ENCODE measurements at regions not wholly inside any gene's neighbourhood (a gene's known extent, or its start where the extent isn't known, plus 50 kb on each side); places are given as distances from the start of the nearest gene placed in this dataset.

- Mint-ChIP-seq H3K9me3 (no peaks in the 10 kb centered on the region), H3K4me1 (peaks cover 12% of the 10 kb centered on the region), H3K4me3 (no peak overlapping the region), H3K27ac (no peak overlapping the region), H3K36me3 (ENCODE audit: low read depth) (no peaks in the 10 kb centered on the region), H3K27me3 (ENCODE audit: low read depth) (peaks cover 4% of the 10 kb centered on the region)
- TF ChIP-seq CTCF (IDR thresholded peaks at IDR 0.05; ENCODE audit: unreplicated experiment in 3 of 3): no peak
These were observed 294.7 kb upstream of the MAF start for GRCh38 chr16:79895053-79895916.

GRCh38 chr16:79893445-79893844 is 292.9 kb upstream of the MAF start:
- H3K36me3 Mint-ChIP-seq (ENCODE audit: low read depth): no peaks in the 10 kb centered on the region
- TF ChIP-seq CTCF (IDR thresholded peaks at IDR 0.05; ENCODE audit: unreplicated experiment in 3 of 3): no peak
- no peak overlapping the region for H3K27ac Mint-ChIP-seq
- H3K4me1 Mint-ChIP-seq: peaks cover 12% of the 10 kb centered on the region
- H3K9me3 Mint-ChIP-seq: no peaks in the 10 kb centered on the region
- H3K4me3 Mint-ChIP-seq: no peak overlapping the region
- H3K27me3 Mint-ChIP-seq (ENCODE audit: low read depth): peaks cover 4% of the 10 kb centered on the region

GRCh38 chr16:79892278-79892677 is 291.7 kb upstream of the MAF start:
- TF ChIP-seq CTCF (IDR thresholded peaks at IDR 0.05; ENCODE audit: unreplicated experiment in 3 of 3): no peak
- Mint-ChIP-seq H3K27ac (no peak overlapping the region), H3K9me3 (no peaks in the 10 kb centered on the region), H3K36me3 (ENCODE audit: low read depth) (no peaks in the 10 kb centered on the region), H3K27me3 (ENCODE audit: low read depth) (peaks cover 4% of the 10 kb centered on the region), H3K4me3 (no peak overlapping the region), H3K4me1 (peaks cover 5% of the 10 kb centered on the region)

- no peak overlapping the region for H3K27ac Mint-ChIP-seq
- H3K36me3 Mint-ChIP-seq (ENCODE audit: low read depth): no peaks in the 10 kb centered on the region
- peaks cover 4% of the 10 kb centered on the region for H3K27me3 Mint-ChIP-seq (ENCODE audit: low read depth)
- H3K4me1 Mint-ChIP-seq: no peaks in the 10 kb centered on the region
- H3K4me3 Mint-ChIP-seq: no peak overlapping the region
- TF ChIP-seq CTCF (IDR thresholded peaks at IDR 0.05; ENCODE audit: unreplicated experiment in 3 of 3): no peak
- no peaks in the 10 kb centered on the region for H3K9me3 Mint-ChIP-seq
These were observed 290.9 kb upstream of the MAF start for GRCh38 chr16:79891458-79891857.

GRCh38 chr16:79887541-79888540 is 287.3 kb upstream of the MAF start:
- H3K27me3 Mint-ChIP-seq (ENCODE audit: low read depth): peaks cover 7% of the 10 kb centered on the region
- peaks cover 6% of the 10 kb centered on the region for H3K4me1 Mint-ChIP-seq
- H3K36me3 Mint-ChIP-seq (ENCODE audit: low read depth): no peaks in the 10 kb centered on the region
- no peaks in the 10 kb centered on the region for H3K9me3 Mint-ChIP-seq
- TF ChIP-seq CTCF (IDR thresholded peaks at IDR 0.05; ENCODE audit: unreplicated experiment in 3 of 3): no peak
- no peak overlapping the region for H3K27ac Mint-ChIP-seq
- H3K4me3 Mint-ChIP-seq: no peak overlapping the region

Measured in nephron (organoid).